ENCODE measurements at regions not wholly inside any gene's neighbourhood (a gene's known extent, or its start where the extent isn't known, plus 50 kb on each side); places are given as distances from the start of the nearest gene placed in this dataset.
"Not testable (repeated sequence)": the region's sequence is repeated elsewhere in the genome, so short reads cannot be mapped to it uniquely, and the experiment has no call there.

- no peak for DNase-seq
These were observed 869.1 kb downstream of the KCNT2 start for GRCh38 chr1:195738966-195739650.

- DNase-seq = no peak
These were observed 873.1 kb downstream of the KCNT2 start for GRCh38 chr1:195735140-195735539.

GRCh38 chr1:195733826-195734225 is 874.4 kb downstream of the KCNT2 start:
- DNase-seq = no peak

- DNase-seq = no peak
These were observed 874.8 kb downstream of the KCNT2 start for GRCh38 chr1:195733408-195733807.

- no peak for DNase-seq
These were observed 876.9 kb downstream of the KCNT2 start for GRCh38 chr1:195731385-195731784.

- DNase-seq = no peak
These were observed 884.4 kb downstream of the KCNT2 start for GRCh38 chr1:195723796-195724194.

- DNase-seq = not testable (repeated sequence)
These were observed 885.1 kb downstream of the KCNT2 start for GRCh38 chr1:195722852-195723795.

GRCh38 chr1:195722146-195722545 is 886.1 kb downstream of the KCNT2 start:
- DNase-seq = not testable (repeated sequence)

GRCh38 chr1:195721210-195721971 is 886.8 kb downstream of the KCNT2 start:
- DNase-seq = no peak

- no peak for DNase-seq
These were observed 890.6 kb downstream of the KCNT2 start for GRCh38 chr1:195717651-195718050.

- DNase-seq = no peak
These were observed 892.6 kb downstream of the KCNT2 start for GRCh38 chr1:195715652-195716051.

- DNase-seq = no peak
These were observed 894.0 kb downstream of the KCNT2 start for GRCh38 chr1:195714248-195714647.

GRCh38 chr1:195709821-195710220 is 898.4 kb downstream of the KCNT2 start:
- DNase-seq = no peak

GRCh38 chr1:195704028-195704427 is 904.2 kb downstream of the KCNT2 start:
- DNase-seq = no peak

- DNase-seq = no peak
These were observed 907.1 kb downstream of the KCNT2 start for GRCh38 chr1:195701149-195701548.

- DNase-seq = no peak
These were observed 911.1 kb downstream of the KCNT2 start for GRCh38 chr1:195697130-195697529.

GRCh38 chr1:195686764-195687163 is 921.5 kb downstream of the KCNT2 start:
- DNase-seq = no peak

GRCh38 chr1:195664628-195665027 is 943.6 kb downstream of the KCNT2 start:
- DNase-seq = no peak

GRCh38 chr1:195663549-195664280 is 944.5 kb downstream of the KCNT2 start:
- DNase-seq = no peak

- DNase-seq = no peak
These were observed 951.5 kb downstream of the KCNT2 start for GRCh38 chr1:195656780-195657179.

- DNase-seq = not testable (repeated sequence)
These were observed 959.4 kb downstream of the KCNT2 start for GRCh38 chr1:195648875-195649274.

- no peak for DNase-seq
These were observed 970.7 kb downstream of the KCNT2 start for GRCh38 chr1:195637539-195637938.

GRCh38 chr1:195618287-195618686 is 990.0 kb downstream of the KCNT2 start:
- no peak for DNase-seq

Measured in femur (tissue), 1 donor.